Trophoblast cell (in vitro differentiated cells and primary cell): ENCODE measurements at regions not wholly inside any gene's neighbourhood (a gene's known extent, or its start where the extent isn't known, plus 50 kb on each side); places are given as distances from the start of the nearest gene placed in this dataset.
A peak's percentile ranks its signal among the peaks of the same experiment; 100 is the strongest.

Source experiments
- DNase-seq, 2 donors: peaks; one replicate each; pipeline ENCODE4 v3.0.0-alpha.2; 2016
- H2AFZ ChIP-seq: 2 replicates; pipeline ENCODE4 v1.6.1; 2013; ENCODE audit warnings: low read length, moderate library complexity, mild to moderate bottlenecking; ENCODE audit not compliant: insufficient read depth, poor library complexity
- H2AK5ac ChIP-seq: 2 replicates; pipeline ENCODE4 v1.6.1; 2013; ENCODE audit warnings: mild to moderate bottlenecking, low read length
- H2BK120ac ChIP-seq: 2 replicates; pipeline ENCODE4 v1.6.1; 2013; ENCODE audit warnings: low read length, mild to moderate bottlenecking, moderate library complexity; ENCODE audit not compliant: insufficient read depth, poor library complexity
- H2BK12ac ChIP-seq: 2 replicates; pipeline ENCODE4 v1.6.1; 2013; ENCODE audit warnings: mild to moderate bottlenecking, low read length, moderate library complexity
- H2BK5ac ChIP-seq: 2 replicates; pipeline ENCODE4 v1.6.1; 2013; ENCODE audit warnings: low read length, low read depth, moderate library complexity, mild to moderate bottlenecking; ENCODE audit not compliant: poor library complexity
- H3K14ac ChIP-seq: 2 replicates; pipeline ENCODE4 v1.6.1; 2013; ENCODE audit warnings: mild to moderate bottlenecking, low read length
- H3K18ac ChIP-seq: 2 replicates; pipeline ENCODE4 v1.6.1; 2013; ENCODE audit warnings: mild to moderate bottlenecking, low read length
- H3K23ac ChIP-seq: 2 replicates; pipeline ENCODE4 v1.6.1; 2013; ENCODE audit warnings: low read length
- H3K27ac ChIP-seq: 2 replicates; pipeline ENCODE4 v1.5.1; 2013; ENCODE audit warnings: low read depth, mild to moderate bottlenecking, inconsistent platforms, low read length, moderate library complexity
- H3K27me3 ChIP-seq: 2 replicates; pipeline ENCODE4 v1.6.1; 2013; ENCODE audit warnings: inconsistent platforms, mild to moderate bottlenecking, low read length, moderate library complexity; ENCODE audit not compliant: insufficient read depth
- H3K36me3 ChIP-seq, 2 experiments: 1 replicate in 1 of 2; 2 replicates in 1 of 2; pipeline ENCODE4 v1.6.1; 2013; ENCODE audit warnings: low read length in 2 of 2, mild to moderate bottlenecking in 2 of 2, moderate library complexity in 1 of 2; ENCODE audit not compliant: insufficient read depth in 2 of 2, control insufficient read depth in 1 of 2
- H3K4ac ChIP-seq: 2 replicates; pipeline ENCODE4 v1.6.1; 2013; ENCODE audit warnings: low read depth, mild to moderate bottlenecking, low read length, moderate library complexity
- H3K4me1 ChIP-seq, 2 experiments: 1 replicate in 1 of 2; 2 replicates in 1 of 2; pipeline ENCODE4 v1.6.1; 2013; ENCODE audit warnings: low read length in 2 of 2, mild to moderate bottlenecking in 2 of 2, moderate library complexity in 1 of 2; ENCODE audit not compliant: insufficient read depth in 2 of 2, control insufficient read depth in 1 of 2
- H3K4me2 ChIP-seq: 2 replicates; pipeline ENCODE4 v1.6.1; 2013; ENCODE audit warnings: inconsistent platforms, mild to moderate bottlenecking, low read length, moderate library complexity
- H3K4me3 ChIP-seq: 2 replicates; pipeline ENCODE4 v1.5.1; 2013; ENCODE audit warnings: mild to moderate bottlenecking, low read depth, low read length, inconsistent platforms
- H3K79me1 ChIP-seq: one replicate; pipeline ENCODE4 v1.6.1; 2013; ENCODE audit warnings: low read length
- H3K79me2 ChIP-seq: 2 replicates; pipeline ENCODE4 v1.6.1; 2013; ENCODE audit warnings: low read length, mild to moderate bottlenecking; ENCODE audit not compliant: control insufficient read depth, insufficient read depth, poor library complexity
- H3K9ac ChIP-seq: 2 replicates; pipeline ENCODE4 v1.6.1; 2013; ENCODE audit warnings: mild to moderate bottlenecking, low read length
- H3K9me3 ChIP-seq: 2 replicates; pipeline ENCODE4 v1.6.1; 2013; ENCODE audit warnings: low read depth, mild to moderate bottlenecking, control low read depth, inconsistent platforms, low read length; ENCODE audit not compliant: insufficient read depth
- H4K12ac ChIP-seq: 2 replicates; pipeline ENCODE4 v1.6.1; 2013; ENCODE audit warnings: low read depth, mild to moderate bottlenecking, low read length, moderate library complexity
- H4K8ac ChIP-seq: 2 replicates; pipeline ENCODE4 v1.6.1; 2013; ENCODE audit warnings: low read depth, mild to moderate bottlenecking, low read length, moderate library complexity
- H4K91ac ChIP-seq: one replicate; pipeline ENCODE4 v1.6.1; 2013; ENCODE audit warnings: low read depth, mild to moderate bottlenecking, low read length, moderate library complexity
- WGBS: extraction: QIAGEN DNeasy Blood & Tissue Kit; methylation state at CpG from one replicate; pipeline ENCODE4 v1.1.7; 2013; ENCODE audit warnings: missing lambda C conversion rate; ENCODE audit not compliant: insufficient read length, insufficient coverage; ENCODE audit errors: extremely low coverage; 5-methylcytosine and 5-hydroxymethylcytosine counted together

GRCh38 chr2:118227698-118228508 lies 139.6 kb downstream of the INSIG2 start:
- Histone ChIP-seq H2BK12ac (no peak overlapping the region), H4K12ac (no peak overlapping the region), H4K91ac (no peak overlapping the region), H3K27ac (no peak overlapping the region), H2AK5ac (no peak overlapping the region), H2BK120ac (no peak overlapping the region), H4K8ac (no peak overlapping the region), H3K9me3 (no peaks in the 10 kb centered on the region), H3K9ac (no peak overlapping the region), H2BK5ac (no peak overlapping the region), H3K18ac (no peak overlapping the region), H3K14ac (no peak overlapping the region), H3K27me3 (no peaks in the 10 kb centered on the region), H3K23ac (no peak overlapping the region), H3K4ac (no peak overlapping the region), H3K79me2 (peaks cover 3% of the 10 kb centered on the region), H3K36me3 (no peaks in the 10 kb centered on the region), H3K4me1 (peaks cover 0 to 9% of the 10 kb centered on the region in 2 experiments), H3K4me3 (no peak overlapping the region), H3K79me1 (peaks cover 4% of the 10 kb centered on the region), H2AFZ (no peak overlapping the region), H3K4me2 (no peak overlapping the region)
- peak; percentile 22 to 54 for DNase-seq
- no CpG with 5 or more reads among the region's 6 CpGs for WGBS

- Histone ChIP-seq H2BK5ac (no peak overlapping the region), H3K4ac (no peak overlapping the region), H3K14ac (no peak overlapping the region), H4K8ac (no peak overlapping the region), H3K18ac (no peak overlapping the region), H3K9ac (no peak overlapping the region), H3K79me1 (peaks cover 4% of the 10 kb centered on the region), H2AFZ (no peak overlapping the region), H3K4me2 (no peak overlapping the region), H3K9me3 (no peaks in the 10 kb centered on the region), H2BK120ac (no peak overlapping the region), H2AK5ac (no peak overlapping the region), H3K4me3 (no peak overlapping the region), H3K27ac (no peak overlapping the region), H3K23ac (no peak overlapping the region), H3K36me3 (no peaks in the 10 kb centered on the region), H3K79me2 (peaks cover 3% of the 10 kb centered on the region), H4K91ac (no peak overlapping the region), H3K4me1 (peaks cover 0 to 9% of the 10 kb centered on the region in 2 experiments), H4K12ac (no peak overlapping the region), H2BK12ac (no peak overlapping the region), H3K27me3 (no peaks in the 10 kb centered on the region)
- WGBS, result 100% methylated on average over 2 of the region's 9 CpGs
- no peak for DNase-seq
Measured at GRCh38 chr2:118225666-118226065, 137.4 kb downstream of the INSIG2 start.

- Histone ChIP-seq H3K23ac (no peak overlapping the region), H4K91ac (no peak overlapping the region), H3K4me3 (no peak overlapping the region), H3K14ac (no peak overlapping the region), H3K9me3 (no peaks in the 10 kb centered on the region), H3K27ac (no peak overlapping the region), H3K4me2 (peak overlapping the region; percentile 95), H3K36me3 (no peaks in the 10 kb centered on the region), H2AK5ac (no peak overlapping the region), H2AFZ (no peak overlapping the region), H2BK120ac (no peak overlapping the region), H3K27me3 (no peaks in the 10 kb centered on the region), H3K4me1 (peaks cover 0 to 9% of the 10 kb centered on the region in 2 experiments), H4K8ac (peak overlapping the region; percentile 74), H3K18ac (no peak overlapping the region), H2BK5ac (no peak overlapping the region), H3K79me1 (peaks cover 4% of the 10 kb centered on the region), H2BK12ac (no peak overlapping the region), H3K79me2 (peaks cover 3% of the 10 kb centered on the region), H3K4ac (no peak overlapping the region), H3K9ac (no peak overlapping the region), H4K12ac (no peak overlapping the region)
- DNase-seq, result no peak
- WGBS, result no CpG with 5 or more reads among the region's 15 CpGs
Measured at GRCh38 chr2:118224895-118225311, 136.6 kb downstream of the INSIG2 start.

- H2AK5ac ChIP-seq, result no peak overlapping the region
- H3K4me3 ChIP-seq, result peak overlapping the region; percentile 67
- DNase-seq, result peak in 1 of 2 donors; percentile 2
- peak overlapping the region; percentile 60 for H2AFZ ChIP-seq
- peaks cover 3% of the 10 kb centered on the region for H3K79me2 ChIP-seq
- H3K14ac ChIP-seq, result peak overlapping the region; percentile 46
- H3K9me3 ChIP-seq, result no peaks in the 10 kb centered on the region
- no peak overlapping the region for H4K91ac ChIP-seq
- H3K27me3 ChIP-seq, result no peaks in the 10 kb centered on the region
- no peak overlapping the region for H2BK120ac ChIP-seq
- peak overlapping the region; percentile 74 for H4K8ac ChIP-seq
- H3K4ac ChIP-seq, result no peak overlapping the region
- no peaks in the 10 kb centered on the region for H3K36me3 ChIP-seq
- WGBS, result no CpG with 5 or more reads among the region's 77 CpGs
- no peak overlapping the region for H3K18ac ChIP-seq
- H3K27ac ChIP-seq, result no peak overlapping the region
- no peak overlapping the region for H3K23ac ChIP-seq
- peaks cover 4% of the 10 kb centered on the region for H3K79me1 ChIP-seq
- peak overlapping the region; percentile 57 for H3K9ac ChIP-seq
- no peak overlapping the region for H2BK5ac ChIP-seq
- peak overlapping the region; percentile 95 for H3K4me2 ChIP-seq
- peak overlapping the region; percentile 65 for H4K12ac ChIP-seq
- peaks cover 0 to 9% of the 10 kb centered on the region in 2 experiments for H3K4me1 ChIP-seq
- H2BK12ac ChIP-seq, result no peak overlapping the region
Measured at GRCh38 chr2:118223992-118224894, 136.0 kb downstream of the INSIG2 start.
